ENCODE measurements at regions not wholly inside any gene's neighbourhood (a gene's known extent, or its start where the extent isn't known, plus 50 kb on each side); places are given as distances from the start of the nearest gene placed in this dataset.

DNA sequence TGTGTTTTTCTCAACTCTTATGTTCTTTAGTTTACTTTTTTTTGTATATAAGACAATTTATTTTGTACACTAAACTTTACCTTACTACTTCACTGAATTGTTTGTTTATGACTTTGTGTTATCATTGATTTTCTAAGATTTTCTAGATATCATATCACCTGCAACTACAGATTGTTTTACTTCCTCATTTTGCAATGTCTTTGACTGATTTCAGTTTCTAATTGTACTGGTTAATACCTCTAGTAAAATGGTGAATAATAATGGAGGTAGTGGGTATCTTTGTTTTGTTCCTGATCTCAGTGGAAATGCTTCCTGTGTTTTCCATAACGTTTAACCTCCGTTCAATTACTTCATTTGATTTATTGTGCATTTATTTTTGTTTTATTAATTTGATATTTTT lies 490.2 kb downstream of the TLL1 start:
- DNase-seq (ENCODE audit: low read depth), result no peak

DNA sequence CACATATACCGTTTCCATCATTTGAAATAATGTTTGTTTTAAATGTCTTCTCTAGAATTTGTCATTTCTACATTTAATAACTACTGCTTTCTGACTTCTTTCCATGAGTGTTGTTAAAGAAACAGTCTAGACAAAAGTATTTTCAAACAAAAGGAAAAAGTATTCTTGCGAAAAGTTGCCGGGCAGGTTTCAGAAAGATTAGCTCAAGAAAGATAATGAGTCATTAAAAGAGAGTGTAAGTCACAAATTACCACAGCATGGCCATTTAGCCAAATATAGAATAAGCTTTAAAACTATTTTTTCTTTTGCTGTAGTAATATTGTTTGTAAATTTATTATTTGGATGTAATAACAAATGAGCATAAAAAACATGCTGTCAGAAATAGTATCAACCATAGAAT lies 493.0 kb downstream of the TLL1 start:
- no peak for DNase-seq (ENCODE audit: low read depth)

DNA sequence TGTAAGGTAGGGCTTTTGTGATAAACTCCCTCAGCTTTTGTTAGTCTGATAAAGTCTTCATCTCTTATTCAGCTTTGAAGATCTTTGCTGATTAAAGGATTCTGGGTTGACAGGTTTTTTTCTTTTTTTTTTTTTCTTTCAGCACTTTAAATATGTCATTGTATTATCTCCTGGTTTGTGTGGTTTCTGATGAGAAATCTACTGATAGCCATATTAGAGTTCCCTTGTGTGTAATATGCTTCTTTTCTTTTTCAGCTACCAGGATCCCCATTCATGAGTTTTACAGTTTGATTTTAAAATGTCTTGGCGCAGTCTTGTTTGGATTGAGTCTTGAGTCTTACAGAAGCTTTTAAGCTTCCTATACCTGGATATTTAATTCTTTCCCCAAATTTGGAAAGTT lies 504.5 kb downstream of the TLL1 start:
- no peak for DNase-seq (ENCODE audit: low read depth)

DNA sequence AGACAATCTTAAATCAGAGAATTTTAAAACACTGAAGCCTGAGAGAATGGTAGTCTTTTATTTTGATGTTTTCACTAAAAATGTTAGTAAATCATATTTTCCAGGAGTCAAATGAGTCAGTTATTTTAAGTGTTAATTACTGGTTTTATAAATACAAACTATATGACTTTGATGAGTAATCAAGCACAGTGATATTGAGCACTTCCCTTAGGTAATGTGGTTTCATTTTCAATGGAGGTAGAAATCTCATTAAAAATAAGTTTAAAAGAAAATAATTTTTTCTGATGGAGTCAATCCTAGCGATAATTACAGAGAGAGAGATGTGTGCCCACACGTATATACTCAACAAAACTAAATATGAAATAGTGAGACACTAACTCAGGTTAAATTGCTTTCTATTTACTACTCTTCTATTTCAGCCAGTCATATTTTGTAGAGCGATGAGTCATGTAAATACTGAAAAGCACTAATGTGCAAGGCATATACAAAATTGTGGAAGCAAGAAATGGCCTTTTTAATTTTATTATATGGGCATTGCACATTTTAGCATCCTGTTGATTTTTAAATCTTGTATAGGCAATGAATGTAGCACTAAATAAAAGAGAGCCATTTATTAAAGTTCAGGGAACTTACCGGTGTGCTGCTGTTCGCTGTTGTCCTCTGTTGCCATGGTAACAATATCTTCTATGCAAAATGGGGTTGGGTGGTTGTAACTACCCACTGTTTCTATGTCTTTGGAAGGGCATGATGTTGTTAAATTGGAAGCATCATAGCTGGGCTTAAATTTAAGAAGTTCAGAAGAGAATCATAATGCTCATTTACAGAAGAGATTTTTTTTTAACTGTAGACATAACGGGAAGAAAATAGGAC lies 513.7 kb downstream of the TLL1 start:
- DNase-seq (ENCODE audit: low read depth), result no peak

DNA sequence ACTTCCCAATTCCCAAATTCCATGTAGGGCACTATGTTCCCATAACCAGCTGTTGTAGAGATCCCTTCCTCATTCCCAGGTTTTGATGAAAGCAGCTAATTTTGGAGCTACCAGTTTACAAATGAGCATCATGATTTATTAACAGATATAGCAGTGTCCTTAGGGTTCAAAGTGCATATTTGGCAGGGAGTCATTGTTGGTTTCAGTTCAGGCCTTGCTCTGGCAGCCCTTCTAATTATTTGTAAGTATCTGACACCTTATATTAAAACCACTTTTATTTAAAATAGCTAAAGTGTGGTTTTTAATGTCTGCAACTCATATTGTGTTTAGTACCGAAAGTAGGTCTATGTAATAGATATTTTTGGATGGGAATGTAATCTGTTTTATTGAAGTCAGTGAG lies 518.5 kb downstream of the TLL1 start:
- DNase-seq (ENCODE audit: low read depth), result no peak

DNA sequence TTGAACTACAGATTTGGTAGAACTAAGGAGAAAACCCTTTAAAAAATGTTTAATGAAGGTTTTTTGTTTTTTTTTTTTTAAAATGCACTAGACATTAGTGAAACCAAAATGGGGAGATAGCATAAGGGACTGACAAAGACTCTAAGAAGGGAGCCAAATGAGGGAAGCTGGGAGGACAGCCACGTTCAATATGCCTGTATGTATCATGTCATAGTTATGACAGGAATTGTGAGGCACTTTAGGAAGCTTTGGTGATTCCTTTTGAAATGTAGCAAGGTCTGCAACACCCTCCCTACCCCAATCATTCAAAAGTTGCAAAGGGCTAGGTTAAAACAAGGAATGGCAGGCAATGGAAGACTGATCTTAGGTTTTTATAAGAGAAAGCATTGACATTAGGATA lies 526.0 kb downstream of the TLL1 start:
- no peak for DNase-seq (ENCODE audit: low read depth)

DNA sequence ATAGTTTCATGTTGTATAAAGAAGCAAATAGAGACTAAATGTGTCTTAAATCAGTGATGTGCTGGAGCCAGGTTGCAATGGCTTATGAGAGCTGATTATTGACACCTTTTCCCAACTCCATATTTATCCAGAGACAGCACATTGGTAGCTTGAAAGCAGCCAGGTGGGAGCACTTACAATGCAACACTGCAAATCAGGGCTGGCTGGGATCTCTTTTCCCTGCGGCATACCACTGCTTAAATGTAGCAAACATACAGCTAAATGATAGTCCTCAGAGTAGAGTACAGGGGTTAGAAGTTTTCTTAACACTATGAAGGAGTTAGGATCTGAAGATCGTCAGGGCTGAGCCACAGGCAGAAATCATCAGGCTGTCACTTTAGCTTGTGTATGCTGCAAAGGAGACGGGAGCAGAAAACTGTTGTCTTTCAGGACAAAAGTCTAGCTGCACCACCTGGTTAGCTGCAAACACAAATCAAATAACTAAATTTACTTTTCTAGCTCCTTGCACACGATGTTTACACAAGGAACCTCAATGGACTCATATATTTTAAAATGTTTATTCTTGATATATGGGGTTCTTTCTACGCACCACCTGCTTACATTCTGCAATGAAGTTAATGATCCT lies 527.3 kb downstream of the TLL1 start:
- no peak for DNase-seq (ENCODE audit: low read depth)

DNA sequence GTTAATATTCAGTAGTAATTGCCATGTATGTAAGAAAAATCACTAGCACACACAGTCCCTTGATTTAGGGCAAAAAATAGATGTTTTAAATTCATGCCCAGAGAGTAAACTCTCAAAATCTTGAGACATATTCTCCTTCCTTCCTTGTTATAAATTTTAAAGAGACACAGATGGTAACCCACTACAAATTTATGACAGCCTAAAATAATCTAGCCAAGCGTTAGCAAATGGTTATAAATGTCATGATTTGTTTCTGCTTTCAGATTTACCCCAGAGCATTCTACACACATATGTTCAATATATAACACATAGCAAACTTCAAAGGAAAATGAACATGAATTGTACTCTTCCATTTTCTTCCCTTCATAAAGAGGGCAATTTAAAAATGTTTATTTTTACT lies 540.3 kb downstream of the TLL1 start:
- DNase-seq (ENCODE audit: low read depth), result no peak

DNA sequence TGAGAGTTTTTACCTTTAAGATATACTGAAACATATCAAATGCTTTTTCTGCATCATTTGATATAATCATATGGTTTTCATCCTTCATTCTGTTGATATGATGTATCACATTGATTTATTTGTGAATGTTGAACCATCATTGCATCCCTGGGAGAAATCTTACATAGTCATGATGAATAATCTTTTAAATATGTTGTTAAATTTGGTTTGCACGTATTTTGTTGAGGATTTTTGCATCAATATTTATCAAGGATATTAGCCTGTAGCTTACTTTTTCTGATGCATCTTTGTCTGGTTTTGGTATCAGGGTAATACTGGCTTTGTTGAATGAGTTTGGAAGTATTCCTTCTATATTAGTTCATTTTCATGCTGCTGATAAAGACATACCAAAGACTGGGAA lies 541.4 kb downstream of the TLL1 start:
- DNase-seq (ENCODE audit: low read depth), result no peak

DNA sequence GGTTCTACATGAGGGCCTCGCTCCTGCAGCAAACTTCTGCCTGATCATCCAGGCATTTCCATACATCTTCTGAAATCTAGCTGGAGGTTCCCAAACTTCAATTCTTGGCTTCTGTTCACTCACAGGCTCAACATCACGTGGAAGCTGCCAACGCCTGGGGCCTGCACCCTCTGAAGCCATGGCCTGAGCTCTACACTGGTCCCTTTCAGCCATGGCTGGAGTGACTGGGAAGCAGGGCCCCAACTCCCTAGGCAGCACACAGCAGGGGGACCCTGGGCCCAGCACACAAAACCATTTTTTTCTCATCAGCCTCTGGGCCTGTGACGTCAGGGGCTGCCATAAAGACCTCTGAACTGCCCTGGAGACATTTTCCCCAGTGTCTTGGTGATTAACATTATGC lies 542.7 kb downstream of the TLL1 start:
- DNase-seq (ENCODE audit: low read depth), result no peak

DNA sequence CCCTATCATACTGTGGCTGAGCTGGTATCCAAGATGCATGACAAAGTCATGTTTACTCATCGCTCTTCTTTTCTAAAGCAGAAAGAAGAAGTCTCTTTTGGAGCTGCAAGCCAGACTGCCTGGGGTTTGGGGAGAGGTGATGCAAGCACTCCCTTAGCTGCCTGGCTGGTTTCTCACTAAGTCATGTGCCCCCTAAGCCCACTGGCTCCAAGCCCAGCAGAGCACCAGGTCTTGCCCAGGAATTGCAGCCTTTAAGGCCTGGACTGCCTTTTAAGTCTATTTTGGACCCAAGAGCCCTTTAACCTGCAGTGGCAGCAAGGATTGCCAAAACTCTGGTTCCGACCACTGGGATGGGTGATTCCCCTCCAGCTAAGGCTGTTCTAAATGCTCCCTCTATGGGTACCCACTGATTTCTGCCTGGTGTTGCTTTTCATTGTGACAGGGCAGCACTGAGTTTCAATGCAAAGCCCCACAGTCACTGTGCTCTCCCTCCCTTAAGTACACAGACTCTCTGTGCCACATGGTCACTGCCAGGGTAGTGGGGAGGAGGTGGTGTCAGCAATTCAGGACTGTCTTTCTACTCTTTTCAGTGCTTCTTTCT lies 548.6 kb downstream of the TLL1 start:
- no peak for DNase-seq (ENCODE audit: low read depth)

DNA sequence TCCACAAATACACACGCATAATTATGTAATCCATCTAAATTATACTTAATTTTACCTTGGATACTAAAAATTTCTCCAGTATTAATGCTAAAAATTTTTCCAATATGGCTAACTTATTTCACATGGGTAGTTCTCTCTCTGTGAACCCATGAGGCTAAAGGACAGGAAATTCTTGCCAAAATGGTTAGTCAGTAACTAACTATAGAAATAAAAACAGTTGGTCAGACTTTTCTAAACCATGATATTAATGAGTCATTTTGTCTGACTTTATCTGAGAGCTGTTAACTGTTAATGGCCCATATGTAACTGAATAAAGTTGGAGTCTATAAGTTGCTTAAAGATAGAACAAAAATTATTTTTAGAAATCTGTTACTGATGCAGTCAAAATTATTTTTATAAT lies 549.4 kb downstream of the TLL1 start:
- DNase-seq (ENCODE audit: low read depth), result peak; percentile 68

DNA sequence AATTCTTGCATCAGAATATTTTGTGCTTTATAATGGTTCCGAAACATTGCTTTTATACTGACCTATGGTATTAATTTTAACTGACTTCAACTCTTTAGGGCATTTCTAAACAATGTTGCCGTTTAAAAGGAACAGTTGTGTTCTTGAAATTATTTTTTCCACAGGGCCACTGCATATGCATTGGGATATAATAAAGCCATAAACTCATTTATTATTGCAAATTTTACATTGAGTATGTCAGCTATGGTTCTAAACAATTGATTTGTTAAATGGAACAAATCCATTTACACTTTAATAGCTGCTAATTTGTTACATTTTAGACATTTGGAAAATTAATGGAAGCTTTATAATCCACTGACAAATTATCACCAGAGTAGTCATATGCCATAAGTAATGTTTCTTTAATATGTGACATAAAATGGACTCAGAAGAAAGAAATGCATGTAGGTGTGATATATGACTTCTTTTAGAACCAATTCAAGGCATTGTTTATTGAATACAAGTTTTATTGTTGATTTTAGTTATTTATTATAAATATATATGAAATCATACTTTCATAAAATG lies 553.3 kb downstream of the TLL1 start:
- DNase-seq (ENCODE audit: low read depth), result no peak

DNA sequence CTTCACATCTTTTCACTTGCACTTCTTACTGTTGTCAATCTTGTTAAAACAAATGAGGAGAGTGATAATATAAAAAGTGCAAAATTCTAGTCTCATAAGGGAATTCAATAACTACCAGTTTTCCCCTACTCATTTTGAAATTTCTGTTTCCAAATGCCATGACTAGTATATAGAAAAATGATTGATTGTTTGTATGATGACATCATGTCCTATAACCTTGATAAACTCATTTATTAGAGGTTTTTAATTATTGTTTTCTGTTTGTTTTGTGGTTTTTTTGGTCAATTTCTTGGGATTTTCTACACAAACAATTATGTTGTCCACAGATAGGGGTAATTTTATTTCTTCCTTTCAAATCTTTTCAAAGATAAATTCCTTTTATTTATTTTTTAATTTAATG lies 559.1 kb downstream of the TLL1 start:
- no peak for DNase-seq (ENCODE audit: low read depth)

DNA sequence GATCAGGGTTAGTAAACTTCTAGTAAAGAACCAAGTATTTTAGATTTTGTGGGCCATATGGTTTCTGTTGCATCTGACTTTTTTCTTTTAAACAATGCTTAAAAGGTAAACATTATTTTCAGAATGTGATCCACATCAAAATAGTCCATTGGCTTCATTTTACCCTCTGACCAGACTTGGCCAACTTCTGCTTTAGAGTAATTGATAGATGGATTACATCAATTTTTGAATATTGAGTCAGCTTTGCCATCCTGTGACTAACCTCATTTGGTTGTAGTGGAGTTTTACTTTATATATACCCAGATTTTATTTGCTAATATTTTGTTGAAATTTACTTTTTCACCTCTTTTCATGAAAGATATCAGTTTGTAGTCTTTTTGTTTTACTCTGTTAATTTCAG lies 559.8 kb downstream of the TLL1 start:
- DNase-seq (ENCODE audit: low read depth), result no peak

DNA sequence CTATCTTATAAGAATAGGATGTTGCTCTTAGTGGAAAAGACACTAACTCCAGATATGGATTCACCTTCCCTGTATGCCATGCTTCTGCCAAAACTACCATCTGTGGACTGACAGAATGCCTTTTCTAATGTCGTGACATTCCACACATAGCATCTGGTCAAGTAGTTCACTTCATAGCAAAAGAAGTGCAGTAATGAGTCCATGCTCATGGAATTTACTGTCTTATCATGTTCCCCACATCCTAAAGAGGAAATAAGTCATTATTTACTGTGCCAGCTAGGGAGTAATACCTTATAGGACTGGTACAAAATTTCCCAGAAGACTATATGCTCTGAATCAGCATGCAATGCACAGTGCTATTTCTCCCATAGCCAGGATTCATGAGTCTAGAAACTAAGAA lies 562.4 kb downstream of the TLL1 start:
- DNase-seq (ENCODE audit: low read depth), result peak; percentile 86

DNA sequence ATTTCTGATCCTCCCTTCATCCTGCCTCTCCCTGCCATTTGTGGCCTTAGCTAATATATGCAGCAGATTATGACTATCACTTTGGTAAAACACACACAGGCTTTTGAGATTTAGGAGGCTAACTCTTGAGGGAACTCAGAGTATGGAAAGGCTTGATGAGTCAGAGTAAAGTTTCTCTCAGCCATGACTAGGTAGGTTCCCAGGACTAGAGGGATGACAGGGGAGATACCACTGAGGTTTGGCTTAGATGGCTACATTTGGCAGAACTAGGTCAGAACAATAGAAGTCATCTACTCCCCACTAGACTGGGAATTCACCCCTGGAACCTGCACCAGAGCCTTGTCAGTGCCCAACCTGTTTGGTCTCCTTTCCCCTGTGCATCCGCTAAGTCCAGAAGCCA lies 585.7 kb downstream of the TLL1 start:
- peak; percentile 15 for DNase-seq (ENCODE audit: low read depth)

DNA sequence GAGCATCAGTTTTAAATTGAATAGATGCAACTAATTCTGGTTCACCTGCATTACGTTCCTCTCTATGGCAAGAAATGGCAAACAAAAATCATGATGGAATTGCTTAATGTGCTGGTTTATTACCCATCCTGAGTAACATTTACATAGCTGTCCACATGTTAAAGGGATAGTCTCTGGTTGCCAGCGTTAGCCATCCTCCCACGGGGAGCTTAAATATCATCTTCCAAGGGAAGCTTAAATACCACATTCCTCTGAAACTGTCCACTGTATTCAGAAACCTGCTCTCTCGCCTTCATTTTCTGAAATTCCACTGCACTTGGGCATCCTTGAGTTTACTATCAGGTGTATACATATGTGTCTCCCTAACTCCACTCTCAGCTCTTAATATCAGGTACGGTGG lies 586.6 kb downstream of the TLL1 start:
- DNase-seq (ENCODE audit: low read depth), result no peak

DNA sequence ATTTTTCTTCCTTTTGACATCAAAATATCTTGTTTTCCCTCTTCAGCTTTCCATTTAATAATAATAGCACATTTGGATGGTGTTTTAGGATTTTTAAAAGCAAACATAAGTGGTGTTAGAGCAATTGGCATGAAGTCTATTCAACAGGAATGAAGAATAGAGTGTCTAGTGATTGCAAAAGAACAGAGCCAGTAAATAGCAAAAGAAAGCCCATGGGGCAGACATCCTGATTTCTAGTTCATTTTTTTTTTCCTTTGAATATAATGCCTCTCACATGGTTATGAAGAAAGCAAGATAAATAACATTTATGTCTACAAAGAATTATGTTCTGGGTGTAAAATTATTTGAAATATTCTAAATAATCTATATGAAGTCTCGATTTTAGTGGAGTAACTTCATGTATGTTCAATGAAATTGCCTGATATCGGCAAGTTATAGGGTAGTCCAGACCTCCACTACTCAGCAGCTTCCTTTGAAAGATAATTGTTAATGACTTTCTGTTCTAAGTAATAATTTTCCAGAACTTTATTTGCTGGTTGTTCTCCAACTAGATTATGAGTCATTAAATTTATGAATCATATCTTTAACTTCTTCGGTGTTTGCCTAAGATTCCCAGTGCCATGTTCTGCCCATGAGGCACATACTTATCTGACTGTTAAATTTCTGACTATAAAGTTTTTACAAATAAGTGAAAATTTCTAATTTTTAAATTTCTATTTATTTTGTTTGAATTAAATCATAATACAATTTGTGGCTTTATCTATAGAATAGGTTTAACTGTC lies 587.9 kb downstream of the TLL1 start:
- DNase-seq (ENCODE audit: low read depth), result no peak

DNA sequence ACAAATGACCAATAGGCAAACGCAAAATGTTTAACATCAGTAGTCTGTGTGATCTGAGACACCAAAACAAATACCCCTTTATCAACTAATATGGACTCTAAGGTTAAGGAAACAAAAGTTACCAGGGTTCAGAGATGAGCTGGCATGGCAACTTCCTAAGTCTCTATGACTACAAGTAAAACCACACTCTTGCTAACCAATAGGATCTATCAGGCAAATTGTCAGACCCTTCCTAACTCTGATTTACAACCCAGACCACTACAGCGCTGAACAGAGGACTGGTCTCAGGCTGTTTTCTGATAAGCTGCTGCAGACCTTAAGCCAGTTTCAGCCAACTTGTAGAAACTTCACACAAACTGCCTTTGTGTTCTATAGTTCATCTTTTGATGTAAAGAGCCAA lies 608.0 kb downstream of the TLL1 start:
- DNase-seq (ENCODE audit: low read depth), result no peak

DNA sequence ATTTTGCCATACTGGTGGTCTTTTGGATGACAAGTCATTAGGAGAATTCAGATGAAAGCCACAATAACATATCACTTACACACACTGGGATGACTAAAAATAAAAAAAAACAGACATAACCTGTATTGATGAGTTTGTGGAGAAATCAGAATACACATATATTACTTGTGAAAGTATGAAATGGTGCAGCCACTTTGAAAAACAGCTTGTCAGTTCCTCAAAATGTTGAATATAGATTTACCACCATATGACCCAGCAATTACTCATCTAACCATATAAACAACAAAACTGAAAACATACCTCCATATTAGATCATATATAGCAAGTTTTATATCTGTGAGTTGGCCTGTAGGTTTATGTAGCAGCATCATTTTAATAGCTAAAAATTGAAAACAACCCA lies 608.7 kb downstream of the TLL1 start:
- DNase-seq (ENCODE audit: low read depth), result no peak

DNA sequence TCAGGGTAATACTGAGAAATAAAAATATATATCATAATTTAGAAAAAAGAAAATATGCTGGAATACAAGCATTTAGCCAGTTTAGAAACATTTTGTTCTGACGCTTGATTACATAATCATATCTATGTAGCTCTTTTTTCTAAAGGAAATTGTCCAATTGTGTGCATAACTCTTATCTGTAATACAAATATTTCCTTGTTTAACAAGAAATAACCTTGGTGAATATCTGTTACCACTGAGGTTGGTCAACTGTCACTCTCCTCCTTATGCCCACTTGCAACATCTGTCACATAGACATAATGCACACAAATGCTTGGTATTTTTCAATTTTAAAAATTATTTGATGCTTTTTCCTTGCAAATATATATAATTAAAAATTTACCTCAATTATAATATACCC lies 609.7 kb downstream of the TLL1 start:
- DNase-seq (ENCODE audit: low read depth), result no peak

All from non-pigmented ciliary epithelial cell (primary cell).